Mucosa of rectum (tissue), 2 donors: ENCODE measurements at regions not wholly inside any gene's neighbourhood (a gene's known extent, or its start where the extent isn't known, plus 50 kb on each side); places are given as distances from the start of the nearest gene placed in this dataset.

ENCODE experiments used
- H3K27ac ChIP-seq, 2 donors: one replicate each; pipeline ENCODE4 v1.7.0; 2013; ENCODE audit warnings: inconsistent platforms in 2 of 2, low read depth in 2 of 2, low read length in 2 of 2
- H3K27me3 ChIP-seq, 2 donors: one replicate each; pipeline ENCODE4 v1.7.0; 2013; ENCODE audit warnings: low read length in 2 of 2; ENCODE audit not compliant: control insufficient read depth in 2 of 2, insufficient read depth in 2 of 2
- H3K36me3 ChIP-seq, 2 donors: one replicate each; pipeline ENCODE4 v1.7.0; 2013; ENCODE audit warnings: low read length in 2 of 2; ENCODE audit not compliant: control insufficient read depth in 2 of 2, insufficient read depth in 2 of 2
- H3K4me1 ChIP-seq, 2 donors: one replicate each; pipeline ENCODE4 v1.7.0; 2013; ENCODE audit warnings: low read length in 2 of 2, mild to moderate bottlenecking in 1 of 2; ENCODE audit not compliant: control insufficient read depth in 2 of 2, insufficient read depth in 2 of 2
- H3K4me3 ChIP-seq, 2 donors: one replicate each; pipeline ENCODE4 v1.7.0; 2013; ENCODE audit warnings: low read length in 2 of 2
- H3K9ac ChIP-seq, 2 donors: one replicate each; pipeline ENCODE4 v1.7.0; 2013; ENCODE audit warnings: low read length in 2 of 2, low read depth in 1 of 2, mild to moderate bottlenecking in 1 of 2
- H3K9me3 ChIP-seq, 2 donors: one replicate each; pipeline ENCODE4 v1.7.0; 2013; ENCODE audit warnings: low read length in 2 of 2; ENCODE audit not compliant: control insufficient read depth in 2 of 2
- donor health status: healthy.
- donor health status: Normal muscosa, but diverticular disease.

DNA sequence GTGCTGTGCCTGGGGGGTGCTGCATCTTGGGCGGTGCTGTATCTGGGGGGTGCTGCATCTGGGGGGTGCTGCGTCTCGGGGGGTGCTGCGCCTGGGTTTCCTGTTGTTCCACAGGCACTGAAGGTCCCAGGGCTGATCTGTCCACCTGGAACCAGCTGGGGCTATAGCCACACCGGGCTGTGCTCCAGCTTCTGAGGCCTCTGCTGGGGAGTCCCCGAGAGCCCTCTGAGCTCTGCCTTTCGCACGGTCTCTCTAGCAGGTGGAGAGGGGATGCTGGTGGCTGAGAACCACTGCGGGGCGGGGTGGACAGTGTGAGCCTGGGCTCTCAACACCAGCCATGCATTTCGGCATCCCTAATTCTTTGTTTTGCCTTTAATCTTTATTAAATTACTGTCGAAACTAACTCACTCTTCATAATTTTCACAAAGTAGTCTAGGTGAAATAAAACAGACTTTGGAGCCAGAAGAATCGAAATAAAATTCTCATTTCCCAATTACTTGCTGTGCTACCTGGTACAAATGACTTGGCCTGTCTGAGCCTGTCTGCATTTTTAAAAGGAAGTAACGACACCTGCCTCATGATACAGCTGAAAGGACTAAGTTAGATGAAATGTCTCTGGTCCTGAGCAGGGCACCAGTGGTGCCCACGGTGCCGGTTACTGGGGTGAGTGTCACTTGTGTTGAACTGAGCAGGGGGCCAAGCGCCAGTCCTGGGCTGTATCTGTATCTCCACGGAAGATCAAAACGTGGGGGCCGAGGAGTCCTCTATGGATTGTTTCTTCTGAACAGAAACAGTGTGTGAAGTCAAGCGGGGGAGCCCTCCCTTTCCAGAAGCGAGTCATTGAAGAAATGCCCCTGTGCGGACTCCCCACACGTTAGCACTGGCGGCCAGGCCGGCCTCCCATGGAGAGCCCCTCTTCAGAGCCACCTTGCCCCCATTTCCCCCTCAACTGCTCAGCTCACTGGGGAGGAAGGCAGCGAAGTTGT, 142.0 kb downstream of the ASB1 start:
- Histone ChIP-seq H3K27ac (no peak overlapping the region), H3K27me3 (no peaks in the 10 kb centered on the region), H3K9ac (no peak overlapping the region)

GRCh38 chr2:238569507-238570195, 142.9 kb downstream of the ASB1 start:
- Histone ChIP-seq H3K4me3 (no peak overlapping the region), H3K4me1 (peaks cover 0 to 3% of the 10 kb centered on the region in 2 donors), H3K9me3 (no peaks in the 10 kb centered on the region), H3K36me3 (no peaks in the 10 kb centered on the region), H3K9ac (no peak overlapping the region), H3K27me3 (no peaks in the 10 kb centered on the region), H3K27ac (no peak overlapping the region)

More for the DNA sequence above, 142.0 kb downstream of the ASB1 start:
- no peaks in the 10 kb centered on the region for H3K36me3 ChIP-seq
- peaks cover 0 to 3% of the 10 kb centered on the region in 2 donors for H3K4me1 ChIP-seq
- no peak overlapping the region for H3K4me3 ChIP-seq
- H3K9me3 ChIP-seq = no peaks in the 10 kb centered on the region

GRCh38 chr2:238570391-238570790, 143.7 kb downstream of the ASB1 start:
- Histone ChIP-seq H3K27ac (no peak overlapping the region), H3K9ac (no peak overlapping the region), H3K4me1 (peaks cover 0 to 3% of the 10 kb centered on the region in 2 donors)

GRCh38 chr2:238570926-238571325, 144.2 kb downstream of the ASB1 start:
- H3K9ac ChIP-seq = no peak overlapping the region
- H3K4me3 ChIP-seq = no peak overlapping the region
- peaks cover 0 to 3% of the 10 kb centered on the region in 2 donors for H3K4me1 ChIP-seq
- no peaks in the 10 kb centered on the region for H3K36me3 ChIP-seq
- no peak overlapping the region for H3K27ac ChIP-seq
- no peaks in the 10 kb centered on the region for H3K27me3 ChIP-seq
- H3K9me3 ChIP-seq = no peaks in the 10 kb centered on the region

More at GRCh38 chr2:238570391-238570790, 143.7 kb downstream of the ASB1 start:
- Histone ChIP-seq H3K4me3 (no peak overlapping the region), H3K36me3 (no peaks in the 10 kb centered on the region), H3K27me3 (no peaks in the 10 kb centered on the region), H3K9me3 (no peaks in the 10 kb centered on the region)

- Histone ChIP-seq H3K9me3 (no peaks in the 10 kb centered on the region), H3K4me3 (no peak overlapping the region), H3K27ac (no peak overlapping the region), H3K27me3 (no peaks in the 10 kb centered on the region), H3K4me1 (peaks cover 0 to 2% of the 10 kb centered on the region in 2 donors), H3K36me3 (no peaks in the 10 kb centered on the region), H3K9ac (no peak overlapping the region)
Measured at GRCh38 chr2:238571661-238572372, 145.1 kb downstream of the ASB1 start.

GRCh38 chr2:238573065-238573778, 146.5 kb downstream of the ASB1 start:
- Histone ChIP-seq H3K9ac (no peak overlapping the region), H3K4me1 (no peaks in the 10 kb centered on the region), H3K27ac (no peak overlapping the region), H3K27me3 (no peaks in the 10 kb centered on the region), H3K4me3 (no peak overlapping the region), H3K36me3 (no peaks in the 10 kb centered on the region), H3K9me3 (no peaks in the 10 kb centered on the region)

DNA sequence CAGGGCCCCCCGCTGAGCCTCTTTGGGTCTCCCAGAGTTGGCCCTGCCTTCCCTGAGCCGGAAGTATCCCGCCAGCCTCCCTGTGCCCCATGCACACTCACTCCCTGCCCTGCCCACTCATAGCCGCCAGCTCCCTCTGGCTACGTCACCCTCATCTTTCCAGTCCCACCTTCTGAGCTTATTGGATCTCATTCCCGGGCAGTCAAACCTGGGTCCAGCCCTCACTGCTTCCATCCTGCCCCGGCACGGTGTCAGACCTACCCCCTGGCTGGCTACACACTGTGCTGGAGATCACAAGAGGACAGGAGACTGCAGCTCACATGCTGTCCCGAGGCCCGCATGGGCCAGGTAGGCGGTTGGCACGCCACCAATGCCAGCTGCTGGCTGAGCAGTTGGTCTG, 147.2 kb downstream of the ASB1 start:
- H3K27me3 ChIP-seq = no peaks in the 10 kb centered on the region
- H3K4me1 ChIP-seq = no peaks in the 10 kb centered on the region
- H3K36me3 ChIP-seq = no peaks in the 10 kb centered on the region
- H3K27ac ChIP-seq = no peak overlapping the region
- H3K9ac ChIP-seq = no peak overlapping the region
- no peak overlapping the region for H3K4me3 ChIP-seq
- no peaks in the 10 kb centered on the region for H3K9me3 ChIP-seq

- Histone ChIP-seq H3K36me3 (no peaks in the 10 kb centered on the region), H3K4me3 (no peak overlapping the region), H3K4me1 (no peaks in the 10 kb centered on the region), H3K9me3 (no peaks in the 10 kb centered on the region), H3K27me3 (no peaks in the 10 kb centered on the region), H3K27ac (no peak overlapping the region), H3K9ac (no peak overlapping the region)
Measured at GRCh38 chr2:238574490-238575271, 148.0 kb downstream of the ASB1 start.

- H3K27me3 ChIP-seq = no peaks in the 10 kb centered on the region
- H3K4me1 ChIP-seq = no peaks in the 10 kb centered on the region
- no peaks in the 10 kb centered on the region for H3K36me3 ChIP-seq
- no peaks in the 10 kb centered on the region for H3K9me3 ChIP-seq
- H3K4me3 ChIP-seq = no peak overlapping the region
- H3K9ac ChIP-seq = no peak overlapping the region
- no peak overlapping the region for H3K27ac ChIP-seq
Measured at GRCh38 chr2:238576674-238577073, 149.9 kb downstream of the ASB1 start.
